ENCODE measurements at regions not wholly inside any gene's neighbourhood (a gene's known extent, or its start where the extent isn't known, plus 50 kb on each side); places are given as distances from the start of the nearest gene placed in this dataset.
"Not testable (repeated sequence)": the region's sequence is repeated elsewhere in the genome, so short reads cannot be mapped to it uniquely, and the experiment has no call there.

DNA sequence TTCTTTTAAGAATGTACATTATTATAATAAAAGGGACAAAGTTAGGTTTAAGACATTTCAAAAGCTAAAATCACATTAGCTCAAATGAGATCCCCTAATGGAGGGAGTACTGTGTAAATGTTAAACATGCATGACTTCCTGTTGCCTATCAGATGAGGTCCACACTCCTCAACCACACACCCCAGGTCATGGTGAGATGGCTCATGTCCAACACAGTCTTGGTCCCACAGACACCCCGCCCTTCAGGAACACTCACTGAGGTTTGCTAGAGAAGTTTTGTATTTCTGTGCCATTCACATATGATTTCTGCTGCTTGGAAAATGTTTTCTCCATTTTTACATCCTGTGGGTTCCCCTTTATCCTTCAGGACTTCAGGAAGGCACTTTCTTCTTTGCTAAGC, 491.0 kb downstream of the SOX11 start:
- no peaks in the 10 kb centered on the region for H3K36me3 ChIP-seq
- DNase-seq (ENCODE audit: low spot score): no peak
- no peak overlapping the region for H3K27ac ChIP-seq
- no peak for TF ChIP-seq CTCF (IDR thresholded peaks at IDR 0.05)
- no peaks in the 10 kb centered on the region for H3K9me3 ChIP-seq
- no peak overlapping the region for H3K4me3 ChIP-seq
- no peaks in the 10 kb centered on the region for H3K27me3 ChIP-seq
- no peaks in the 10 kb centered on the region for H3K4me1 ChIP-seq

DNA sequence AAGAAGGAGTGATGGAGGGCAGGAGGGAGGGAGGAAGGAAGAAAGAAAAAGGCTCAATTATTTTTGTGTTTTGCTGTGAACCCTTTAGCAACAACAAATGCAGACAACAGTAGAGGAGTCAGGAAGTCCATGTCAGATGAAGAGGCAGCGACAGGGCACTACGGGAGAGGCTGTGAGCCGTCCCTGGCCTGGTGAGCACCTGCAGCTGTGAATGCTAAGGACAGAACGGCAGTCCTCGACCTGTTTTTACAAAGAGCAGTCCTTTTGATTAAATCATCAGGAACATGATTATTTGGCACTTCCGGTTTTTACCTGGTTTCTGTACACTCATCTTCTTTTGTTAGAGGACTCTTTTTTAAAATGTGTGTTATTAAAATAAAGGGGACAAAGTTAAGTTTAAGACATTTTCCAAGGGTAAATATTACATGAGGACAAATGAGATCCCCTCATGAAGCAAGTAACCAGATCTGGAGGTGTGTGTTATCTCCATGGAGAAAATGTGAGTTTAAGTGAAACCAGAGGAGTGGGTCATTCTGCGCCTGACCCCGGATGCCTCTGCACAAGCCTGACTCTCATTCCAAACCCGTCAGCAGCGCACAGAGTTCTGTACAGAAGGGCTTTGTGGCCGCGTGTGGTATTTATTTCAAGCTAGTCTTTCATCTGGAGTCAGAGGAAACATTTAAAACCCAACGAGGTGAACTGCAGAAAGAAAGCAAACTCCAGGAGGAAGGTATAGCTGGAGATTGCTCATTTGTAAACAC, 492.5 kb downstream of the SOX11 start:
- Histone ChIP-seq H3K36me3 (no peaks in the 10 kb centered on the region), H3K27ac (no peak overlapping the region), H3K9me3 (no peaks in the 10 kb centered on the region), H3K4me3 (no peak overlapping the region), H3K4me1 (no peaks in the 10 kb centered on the region), H3K27me3 (no peaks in the 10 kb centered on the region)
- DNase-seq (ENCODE audit: low spot score): no peak
- TF ChIP-seq CTCF (IDR thresholded peaks at IDR 0.05): no peak

DNA sequence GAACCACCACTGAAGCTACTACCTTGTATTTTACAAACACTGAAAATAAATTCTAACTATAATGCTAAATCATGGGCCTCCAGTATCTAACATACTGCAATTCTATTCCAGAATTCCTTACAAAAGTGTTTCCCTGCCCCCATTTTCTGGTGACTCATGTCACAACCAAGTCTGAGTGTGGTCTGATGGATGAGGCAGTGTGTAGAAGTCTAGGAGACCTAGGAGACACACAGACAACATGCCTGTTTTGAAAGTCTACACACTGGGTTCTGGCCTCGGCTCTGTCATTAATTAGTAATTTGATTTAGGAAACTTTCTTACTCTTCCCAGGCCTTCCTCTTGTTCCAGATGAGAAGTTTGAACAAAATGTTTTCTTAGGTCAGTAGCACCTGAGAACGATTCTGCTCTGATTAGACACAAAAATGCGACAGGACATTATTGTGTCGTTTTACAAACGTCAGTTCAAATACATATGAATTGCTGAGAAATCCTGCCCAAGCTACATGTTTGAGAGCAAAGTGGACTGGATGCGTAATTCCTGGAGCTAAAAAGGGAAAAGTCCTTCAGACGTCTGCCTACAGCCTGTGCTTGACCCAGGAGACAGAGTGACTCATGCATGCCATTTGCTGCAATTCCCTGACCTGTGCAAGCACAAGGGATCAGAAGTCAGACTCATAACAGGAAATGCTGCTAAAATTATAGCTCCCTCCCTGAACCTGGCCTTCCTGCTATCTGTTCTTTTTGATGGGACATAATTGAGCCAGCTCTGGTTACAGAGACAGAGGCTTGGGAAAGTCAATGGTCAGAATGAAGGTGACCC, 494.4 kb downstream of the SOX11 start:
- no peak overlapping the region for H3K4me3 ChIP-seq
- DNase-seq (ENCODE audit: low spot score): no peak
- H3K27ac ChIP-seq: peak overlapping the region in 1 of 2 donors; percentile 45
- no peaks in the 10 kb centered on the region for H3K4me1 ChIP-seq
- H3K36me3 ChIP-seq: no peaks in the 10 kb centered on the region
- no peaks in the 10 kb centered on the region for H3K9me3 ChIP-seq
- TF ChIP-seq CTCF (IDR thresholded peaks at IDR 0.05): no peak
- no peaks in the 10 kb centered on the region for H3K27me3 ChIP-seq

GRCh38 chr2:6196449-6196848, 504.3 kb downstream of the SOX11 start:
- Histone ChIP-seq H3K27ac (no peak overlapping the region), H3K4me3 (no peak overlapping the region), H3K36me3 (no peaks in the 10 kb centered on the region), H3K27me3 (no peaks in the 10 kb centered on the region), H3K9me3 (peaks cover 0 to 8% of the 10 kb centered on the region in 2 donors), H3K4me1 (no peaks in the 10 kb centered on the region)
- no peak for TF ChIP-seq CTCF (IDR thresholded peaks at IDR 0.05)
- DNase-seq (ENCODE audit: low spot score): no peak

DNA sequence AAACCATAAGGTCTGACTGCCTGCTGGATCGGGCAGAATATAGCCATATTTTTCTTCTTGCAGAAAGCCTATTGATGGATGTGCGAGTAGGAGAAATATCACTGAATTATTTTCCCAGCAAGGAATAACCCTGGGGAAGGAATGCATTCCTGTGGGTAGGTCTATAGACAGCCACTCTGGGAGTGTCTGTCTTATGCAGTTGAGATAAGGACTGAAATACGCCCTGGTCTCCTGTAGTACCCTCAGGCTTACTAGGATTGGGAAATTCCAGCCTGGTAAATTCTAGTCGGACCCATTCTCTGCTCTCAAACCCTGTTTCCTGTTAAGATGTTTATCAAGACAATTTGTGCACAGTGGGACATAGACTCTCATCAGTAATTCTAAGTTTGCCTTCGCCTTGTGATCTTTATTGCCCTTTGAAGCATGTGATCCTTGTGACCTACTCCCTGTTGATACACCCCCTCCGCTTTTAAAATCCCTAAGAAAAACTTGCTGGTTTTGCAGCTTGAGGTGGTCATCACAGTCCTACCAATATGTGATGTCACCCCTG, 506.3 kb downstream of the SOX11 start:
- not testable (repeated sequence) for H3K4me1 ChIP-seq; DNase-seq (ENCODE audit: low spot score); H3K27me3 ChIP-seq; H3K9me3 ChIP-seq; H3K27ac ChIP-seq; H3K36me3 ChIP-seq; H3K4me3 ChIP-seq

DNA sequence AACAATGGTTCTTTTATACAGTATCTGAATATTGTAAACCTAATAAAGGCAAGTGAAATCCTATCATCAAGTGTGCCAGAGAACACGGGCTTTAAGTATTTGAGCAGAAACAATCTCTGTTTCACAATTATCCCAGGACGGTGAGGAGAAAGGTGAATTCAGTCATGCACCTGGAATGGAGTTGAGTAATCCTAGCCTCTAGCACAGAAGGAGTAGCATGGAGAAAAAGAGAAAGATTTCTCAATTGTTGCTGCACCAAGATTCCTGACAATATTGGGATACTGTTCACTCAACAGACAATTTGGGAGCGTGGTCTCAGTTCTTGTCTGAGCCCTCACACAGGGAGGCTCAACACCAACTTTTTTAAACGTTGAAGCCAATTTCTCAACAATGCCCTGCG, 510.6 kb downstream of the SOX11 start:
- Histone ChIP-seq H3K36me3 (no peaks in the 10 kb centered on the region), H3K27me3 (no peaks in the 10 kb centered on the region), H3K9me3 (peaks cover 0 to 8% of the 10 kb centered on the region in 2 donors), H3K4me1 (no peaks in the 10 kb centered on the region), H3K4me3 (no peak overlapping the region), H3K27ac (no peak overlapping the region)
- no peak for TF ChIP-seq CTCF (IDR thresholded peaks at IDR 0.05)
- no peak for DNase-seq (ENCODE audit: low spot score)

Data from right atrium auricular region (tissue), 2 donors.